Coronary artery (tissue), 2 donors: ENCODE measurements at regions not wholly inside any gene's neighbourhood (a gene's known extent, or its start where the extent isn't known, plus 50 kb on each side); places are given as distances from the start of the nearest gene placed in this dataset.

Experiments
- DNase-seq: peaks from one replicate; pipeline ENCODE4 v3.0.0-alpha.2; 2017; ENCODE audit warnings: low spot score
- H3K27ac ChIP-seq, 2 donors: fragments of 200-600 bp; sonication (generic); one replicate each; pipeline ENCODE4 v1.5.1; 2016 to 2019
- H3K4me3 ChIP-seq: fragments of 200-600 bp; sonication (generic); 2 replicates; pipeline ENCODE4 v1.5.1; 2016; ENCODE audit warnings: mild to moderate bottlenecking, moderate library complexity
- CTCF ChIP-seq: fragments of 200-600 bp; sonication (generic); IDR thresholded peaks from one replicate; pipeline ENCODE4 v1.5.1; 2019; ENCODE audit warnings: antibody characterized with exemption

GRCh38 chr2:88832311-88832991, 141.0 kb downstream of the RPIA start:
- no peak for DNase-seq
- TF ChIP-seq CTCF = no peak
- Histone ChIP-seq H3K27ac (no peak overlapping the region), H3K4me3 (no peak overlapping the region)

DNA sequence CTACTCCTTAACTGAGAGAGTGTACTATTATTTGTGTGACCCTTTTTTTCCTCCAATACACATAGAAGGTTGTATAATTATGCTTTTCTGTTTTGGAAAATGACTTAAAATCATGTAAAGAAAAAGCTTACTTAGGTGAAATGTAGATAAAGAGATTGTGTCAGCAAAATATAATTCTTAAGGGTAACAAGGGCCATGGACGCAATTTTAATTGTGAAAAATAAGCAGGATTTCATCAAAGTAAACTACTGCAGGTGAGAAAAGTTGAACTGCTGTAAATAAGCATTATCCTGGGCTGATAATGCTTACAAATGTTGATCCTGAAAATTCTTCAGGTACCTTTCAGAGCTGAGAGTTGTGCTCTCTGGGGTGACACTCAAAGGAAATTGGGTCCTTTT, 141.5 kb downstream of the RPIA start:
- H3K4me3 ChIP-seq = no peak overlapping the region
- DNase-seq = no peak
- no peak for TF ChIP-seq CTCF
- no peak overlapping the region for H3K27ac ChIP-seq

- no peak for TF ChIP-seq CTCF
These were observed 142.9 kb downstream of the RPIA start for GRCh38 chr2:88834376-88834775.

GRCh38 chr2:88834866-88835265, 143.4 kb downstream of the RPIA start:
- DNase-seq = no peak
- no peak for TF ChIP-seq CTCF
- Histone ChIP-seq H3K4me3 (no peak overlapping the region), H3K27ac (no peak overlapping the region)

More at GRCh38 chr2:88834376-88834775, 142.9 kb downstream of the RPIA start:
- no peak for DNase-seq
- Histone ChIP-seq H3K4me3 (no peak overlapping the region), H3K27ac (no peak overlapping the region)

DNA sequence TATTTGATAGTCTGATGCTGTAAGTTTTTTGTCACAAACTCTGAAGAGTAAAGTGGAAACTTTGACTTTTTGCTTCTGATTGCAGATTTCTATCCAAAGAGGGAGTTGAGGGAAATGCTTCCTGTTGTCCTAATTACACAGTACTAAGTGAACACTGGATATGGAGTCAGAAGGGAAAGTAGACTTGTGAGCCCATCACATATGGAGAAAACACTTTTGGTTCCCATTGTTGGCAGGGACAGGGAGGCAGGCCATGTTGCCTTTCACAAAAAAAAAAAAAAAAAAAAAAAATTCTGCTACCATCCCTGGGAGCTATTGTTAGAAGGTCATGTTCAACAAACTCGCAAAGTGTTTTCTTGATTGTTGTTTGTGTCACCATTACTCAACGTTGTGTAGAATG, 144.3 kb downstream of the RPIA start:
- no peak for DNase-seq
- Histone ChIP-seq H3K4me3 (no peak overlapping the region), H3K27ac (no peak overlapping the region)
- TF ChIP-seq CTCF = no peak

DNA sequence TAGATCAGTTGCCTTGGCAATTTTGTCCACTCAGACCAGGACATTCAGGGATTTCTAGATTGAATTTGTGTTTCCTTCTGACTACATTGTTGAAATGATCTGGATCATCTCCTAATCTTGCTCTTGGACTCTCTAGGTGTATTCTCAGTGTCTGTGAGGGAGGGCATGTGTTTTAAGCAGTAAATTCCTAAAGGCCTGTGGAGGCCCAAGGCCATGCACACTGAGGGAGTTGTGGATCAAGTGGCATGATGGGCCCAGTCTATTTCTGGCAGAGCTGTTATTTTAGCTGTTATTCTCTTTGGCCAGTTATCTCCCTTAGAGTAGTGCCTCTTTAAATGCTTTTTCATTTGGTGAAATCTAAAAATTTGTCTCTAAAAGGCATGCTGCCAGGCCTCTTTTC, 144.9 kb downstream of the RPIA start:
- no peak for TF ChIP-seq CTCF
- H3K27ac ChIP-seq = no peak overlapping the region
- no peak overlapping the region for H3K4me3 ChIP-seq
- no peak for DNase-seq

GRCh38 chr2:88837511-88838160, 146.2 kb downstream of the RPIA start:
- TF ChIP-seq CTCF = no peak
- H3K27ac ChIP-seq = no peak overlapping the region
- DNase-seq = no peak

More at GRCh38 chr2:88837511-88838160, 146.2 kb downstream of the RPIA start:
- H3K4me3 ChIP-seq = no peak overlapping the region
